Thyroid gland (tissue), 4 donors: ENCODE measurements at regions not wholly inside any gene's neighbourhood (a gene's known extent, or its start where the extent isn't known, plus 50 kb on each side); places are given as distances from the start of the nearest gene placed in this dataset.

Experiments
- POLR2A ChIP-seq, 2 donors: fragments of 450-650 bp; IDR thresholded peaks; one replicate each; pipeline ENCODE4 v1.6.1; 2017; ENCODE audit warnings: antibody characterized with exemption in 2 of 2, mild to moderate bottlenecking in 2 of 2, moderate library complexity in 1 of 2
- TF ChIP-seq, protein P1 (sequence below), 6 experiments: fragments of 200-600 bp in 3 of 6; fragments of 450-650 bp in 3 of 6; sonication (generic) in 3 of 6; IDR thresholded peaks; one replicate each; pipeline ENCODE4 v1.5.1; 2016 to 2019; ENCODE audit warnings: antibody characterized with exemption in 6 of 6, mild to moderate bottlenecking in 2 of 6, inconsistent platforms in 1 of 6, moderate library complexity in 1 of 6

DNA sequence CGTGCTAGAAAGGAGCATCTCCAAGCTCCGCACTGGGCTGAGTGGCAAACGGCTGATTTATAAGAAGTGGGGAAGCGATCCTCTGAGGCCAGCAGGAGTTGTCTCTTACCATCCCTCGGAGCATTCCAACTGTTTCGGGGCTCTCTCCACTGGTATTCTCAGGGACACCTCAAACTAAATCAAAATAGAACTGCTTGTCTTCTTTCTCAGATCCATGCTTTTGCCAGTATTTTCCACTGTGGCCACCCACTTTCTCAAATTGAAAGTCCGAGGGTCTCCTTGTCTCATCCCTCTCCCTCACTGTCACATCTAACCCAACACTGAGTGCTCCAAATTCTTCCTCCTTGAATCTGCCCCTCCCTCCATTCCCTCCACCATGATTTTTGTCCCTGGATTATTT lies 83.2 kb upstream of the LEP start:
- TF ChIP-seq POLR2A (IDR thresholded peaks at IDR 0.05) = no peak
- TF ChIP-seq, protein P1, sequence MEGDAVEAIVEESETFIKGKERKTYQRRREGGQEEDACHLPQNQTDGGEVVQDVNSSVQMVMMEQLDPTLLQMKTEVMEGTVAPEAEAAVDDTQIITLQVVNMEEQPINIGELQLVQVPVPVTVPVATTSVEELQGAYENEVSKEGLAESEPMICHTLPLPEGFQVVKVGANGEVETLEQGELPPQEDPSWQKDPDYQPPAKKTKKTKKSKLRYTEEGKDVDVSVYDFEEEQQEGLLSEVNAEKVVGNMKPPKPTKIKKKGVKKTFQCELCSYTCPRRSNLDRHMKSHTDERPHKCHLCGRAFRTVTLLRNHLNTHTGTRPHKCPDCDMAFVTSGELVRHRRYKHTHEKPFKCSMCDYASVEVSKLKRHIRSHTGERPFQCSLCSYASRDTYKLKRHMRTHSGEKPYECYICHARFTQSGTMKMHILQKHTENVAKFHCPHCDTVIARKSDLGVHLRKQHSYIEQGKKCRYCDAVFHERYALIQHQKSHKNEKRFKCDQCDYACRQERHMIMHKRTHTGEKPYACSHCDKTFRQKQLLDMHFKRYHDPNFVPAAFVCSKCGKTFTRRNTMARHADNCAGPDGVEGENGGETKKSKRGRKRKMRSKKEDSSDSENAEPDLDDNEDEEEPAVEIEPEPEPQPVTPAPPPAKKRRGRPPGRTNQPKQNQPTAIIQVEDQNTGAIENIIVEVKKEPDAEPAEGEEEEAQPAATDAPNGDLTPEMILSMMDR (IDR thresholded peaks at IDR 0.05) = no peak
